ENCODE measurements at regions not wholly inside any gene's neighbourhood (a gene's known extent, or its start where the extent isn't known, plus 50 kb on each side); places are given as distances from the start of the nearest gene placed in this dataset.

DNA sequence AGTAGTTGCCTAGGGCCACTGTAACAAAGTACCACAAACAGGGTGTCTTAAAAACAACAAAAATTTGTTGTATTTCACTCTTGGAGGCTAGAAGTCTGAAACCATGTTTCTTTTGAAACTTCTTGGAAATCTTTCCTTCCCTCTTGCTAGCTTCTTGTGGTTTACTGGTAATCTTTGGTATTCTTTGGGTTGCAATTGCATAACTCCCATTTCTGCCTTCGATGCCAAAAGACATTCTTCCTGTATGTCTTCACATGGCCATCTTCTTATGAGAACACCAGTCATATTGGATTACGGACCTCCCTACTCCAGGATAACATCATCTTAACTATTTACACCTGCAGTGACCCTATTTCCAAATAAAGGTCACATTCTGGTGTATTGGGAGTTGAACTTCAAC lies 357.4 kb downstream of the PPP1R3A start:
- no peaks in the 10 kb centered on the region for H3F3A ChIP-seq (ENCODE audit: low read depth)
- no peak overlapping the region; the same call in 1 of the 2 replicates for H2AFZ ChIP-seq (ENCODE audit: low read length)
- H3K27me3 ChIP-seq (ENCODE audit: insufficient read depth, low read length, poor library complexity, severe bottlenecking): no peaks in the 10 kb centered on the region
- TF ChIP-seq CTCF (conservative IDR thresholded peaks at IDR 0.05; ENCODE audit: low read length): no peak
- TF ChIP-seq EZH2phosphoT487 (IDR thresholded peaks at IDR 0.05; ENCODE audit: borderline replicate concordance): no peak
- H3K4me1 ChIP-seq (ENCODE audit: insufficient read depth, low read length, poor library complexity, severe bottlenecking): no peaks in the 10 kb centered on the region
- no peaks in the 10 kb centered on the region for H3K79me2 ChIP-seq (ENCODE audit: insufficient read depth, low read length)
- H4K20me1 ChIP-seq (ENCODE audit: insufficient read depth, low read length, poor library complexity, severe bottlenecking): no peaks in the 10 kb centered on the region
- no peaks in the 10 kb centered on the region for H3K36me3 ChIP-seq (ENCODE audit: insufficient read depth, low read length)
- no peak overlapping the region for H3K9ac ChIP-seq (ENCODE audit: low read depth, low read length, poor library complexity, severe bottlenecking)
- H3K4me2 ChIP-seq (ENCODE audit: low read depth, low read length, poor library complexity, severe bottlenecking): no peak overlapping the region
- no peaks in the 10 kb centered on the region for H3K9me3 ChIP-seq (ENCODE audit: insufficient read depth, low read depth, low read length)
- no peaks in the 10 kb centered on the region for H3K9me2 ChIP-seq (replicated peaks; ENCODE audit: low read depth, low read length)
- H3K4me3 ChIP-seq (ENCODE audit: low read length, poor library complexity, severe bottlenecking): no peak overlapping the region

- Histone ChIP-seq H3K36me3 (ENCODE audit: insufficient read depth, low read length) (no peaks in the 10 kb centered on the region), H3K4me3 (ENCODE audit: low read length, poor library complexity, severe bottlenecking) (no peak overlapping the region), H3K9me3 (ENCODE audit: insufficient read depth, low read depth, low read length) (no peaks in the 10 kb centered on the region), H4K20me1 (ENCODE audit: insufficient read depth, low read length, poor library complexity, severe bottlenecking) (no peaks in the 10 kb centered on the region), H3F3A (ENCODE audit: low read depth) (no peaks in the 10 kb centered on the region), H3K79me2 (ENCODE audit: insufficient read depth, low read length) (no peaks in the 10 kb centered on the region), H3K9ac (ENCODE audit: low read depth, low read length, poor library complexity, severe bottlenecking) (no peak overlapping the region), H3K4me2 (ENCODE audit: low read depth, low read length, poor library complexity, severe bottlenecking) (no peak overlapping the region), H3K9me2 (replicated peaks; ENCODE audit: low read depth, low read length) (no peaks in the 10 kb centered on the region), H2AFZ (ENCODE audit: low read length) (no peak overlapping the region), H3K4me1 (ENCODE audit: insufficient read depth, low read length, poor library complexity, severe bottlenecking) (no peaks in the 10 kb centered on the region), H3K27me3 (ENCODE audit: insufficient read depth, low read length, poor library complexity, severe bottlenecking) (no peaks in the 10 kb centered on the region)
- TF ChIP-seq EZH2phosphoT487 (IDR thresholded peaks at IDR 0.05; ENCODE audit: borderline replicate concordance) (no peak), CTCF (conservative IDR thresholded peaks at IDR 0.05; ENCODE audit: low read length) (no peak)
Observed at GRCh38 chr7:113550966-113551365, 367.8 kb downstream of the PPP1R3A start.

DNA sequence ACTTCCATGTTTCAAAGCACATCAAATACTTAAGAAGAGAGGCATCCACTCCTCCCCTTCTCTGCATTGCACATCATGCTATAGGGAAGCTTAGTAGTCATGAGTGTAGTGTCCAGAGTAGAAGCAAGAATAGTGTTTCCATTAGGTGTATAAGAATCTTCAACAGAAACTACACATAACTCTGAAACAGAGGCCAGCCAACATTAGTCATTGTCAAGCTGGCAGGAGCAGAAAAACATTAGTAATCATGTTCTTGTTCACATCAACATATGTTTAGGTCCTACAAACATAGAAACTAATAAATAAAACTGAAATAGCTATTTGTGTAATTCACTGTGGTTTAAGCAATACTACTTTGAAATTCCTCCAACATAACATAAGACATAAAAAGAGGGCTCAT lies 370.2 kb downstream of the PPP1R3A start:
- Histone ChIP-seq H3K4me3 (ENCODE audit: low read length, poor library complexity, severe bottlenecking) (no peak overlapping the region), H3K27me3 (ENCODE audit: insufficient read depth, low read length, poor library complexity, severe bottlenecking) (no peaks in the 10 kb centered on the region), H3K9me2 (replicated peaks; ENCODE audit: low read depth, low read length) (no peaks in the 10 kb centered on the region), H3K4me2 (ENCODE audit: low read depth, low read length, poor library complexity, severe bottlenecking) (no peak overlapping the region), H4K20me1 (ENCODE audit: insufficient read depth, low read length, poor library complexity, severe bottlenecking) (no peaks in the 10 kb centered on the region), H3K9ac (ENCODE audit: low read depth, low read length, poor library complexity, severe bottlenecking) (no peak overlapping the region), H3K79me2 (ENCODE audit: insufficient read depth, low read length) (no peaks in the 10 kb centered on the region), H3K4me1 (ENCODE audit: insufficient read depth, low read length, poor library complexity, severe bottlenecking) (no peaks in the 10 kb centered on the region), H2AFZ (ENCODE audit: low read length) (no peak overlapping the region), H3K9me3 (ENCODE audit: insufficient read depth, low read depth, low read length) (no peaks in the 10 kb centered on the region), H3K36me3 (ENCODE audit: insufficient read depth, low read length) (no peaks in the 10 kb centered on the region), H3F3A (ENCODE audit: low read depth) (no peaks in the 10 kb centered on the region)
- TF ChIP-seq CTCF (conservative IDR thresholded peaks at IDR 0.05; ENCODE audit: low read length): no peak
- TF ChIP-seq EZH2phosphoT487 (IDR thresholded peaks at IDR 0.05; ENCODE audit: borderline replicate concordance): no peak
